NCI-H2107 treated with DMSO at 0.1 percent for 48 hours (cell line): ENCODE measurements at regions not wholly inside any gene's neighbourhood (a gene's known extent, or its start where the extent isn't known, plus 50 kb on each side); places are given as distances from the start of the nearest gene placed in this dataset.

ENCODE experiments used
- DNase-seq: peaks from one replicate; lab custom pipeline; 2025; ENCODE audit not compliant: unreplicated experiment; lab: John Stamatoyannopoulos, UW

DNA sequence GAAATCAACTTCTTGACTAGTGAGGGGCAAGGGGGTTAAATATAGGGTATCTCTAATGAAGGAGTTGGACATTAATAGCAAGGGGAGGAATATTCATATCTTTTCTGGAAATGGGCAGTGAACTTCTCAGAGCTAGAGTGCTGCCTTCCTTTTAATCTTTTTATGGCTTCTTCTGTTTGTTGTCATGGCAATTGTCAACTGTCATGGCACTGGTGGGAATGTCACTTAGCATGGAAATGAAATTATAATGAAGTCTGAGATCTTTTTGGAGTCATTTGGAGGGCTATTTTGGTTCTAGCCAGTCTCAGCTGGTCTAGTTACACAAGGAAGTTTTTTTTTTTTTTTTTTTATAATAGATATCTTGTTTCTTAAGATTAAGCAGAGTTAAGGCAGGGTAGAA, 250.2 kb downstream of the AASDHPPT start:
- DNase-seq = no peak

DNA sequence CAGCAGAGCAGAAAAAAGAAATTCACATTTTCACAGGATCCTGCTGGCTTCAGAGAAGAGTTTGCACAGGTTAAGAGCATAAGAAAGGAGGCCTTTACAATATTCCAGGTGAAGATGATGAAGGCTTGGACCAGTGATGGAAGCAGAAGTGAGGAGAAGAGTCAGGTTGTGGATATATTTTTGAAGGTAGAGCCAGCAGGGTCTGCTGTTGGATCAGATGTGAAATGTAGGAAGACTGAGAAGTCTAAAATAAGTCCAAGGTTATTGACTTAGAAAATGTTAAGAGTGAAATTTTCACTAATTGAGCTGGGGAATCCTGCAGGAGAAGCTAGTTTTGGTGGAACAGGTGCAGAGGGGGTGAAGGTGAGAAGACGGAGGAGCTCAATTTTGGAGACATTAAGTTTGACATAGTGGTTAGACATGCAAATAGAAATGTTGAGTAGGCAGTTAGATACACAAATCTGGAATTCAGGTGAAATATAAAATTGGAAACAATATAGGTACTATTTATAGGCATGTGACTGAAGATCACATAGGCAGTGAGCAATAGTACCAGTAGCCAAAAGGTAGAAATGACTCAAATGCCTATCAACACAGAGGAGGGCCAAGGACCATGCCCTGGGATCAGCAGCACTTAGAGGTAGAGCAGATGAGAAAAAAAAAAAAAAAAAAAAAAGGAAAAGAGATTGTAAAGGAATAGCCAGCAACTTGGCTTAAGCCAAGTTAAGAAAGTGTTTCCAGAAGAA, 252.0 kb downstream of the AASDHPPT start:
- DNase-seq = no peak

DNA sequence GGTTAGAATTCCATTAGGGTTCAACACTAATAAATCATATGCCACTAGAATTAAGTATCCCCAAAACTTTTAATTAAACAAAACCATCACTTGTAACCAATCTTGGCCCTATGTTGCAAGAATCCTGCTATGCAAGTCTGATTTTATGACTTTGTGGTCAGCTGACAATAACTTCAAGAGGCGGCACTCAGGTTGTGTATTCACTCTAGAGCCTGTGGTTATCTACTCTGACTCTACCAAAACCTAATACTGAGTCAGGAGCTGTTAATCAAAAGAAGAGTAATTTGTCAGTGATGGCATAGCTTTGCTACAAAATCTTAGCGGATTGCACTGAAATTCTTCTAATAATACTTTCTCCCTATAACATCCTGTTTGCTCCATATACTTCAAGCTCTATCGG, 253.7 kb downstream of the AASDHPPT start:
- no peak for DNase-seq

DNA sequence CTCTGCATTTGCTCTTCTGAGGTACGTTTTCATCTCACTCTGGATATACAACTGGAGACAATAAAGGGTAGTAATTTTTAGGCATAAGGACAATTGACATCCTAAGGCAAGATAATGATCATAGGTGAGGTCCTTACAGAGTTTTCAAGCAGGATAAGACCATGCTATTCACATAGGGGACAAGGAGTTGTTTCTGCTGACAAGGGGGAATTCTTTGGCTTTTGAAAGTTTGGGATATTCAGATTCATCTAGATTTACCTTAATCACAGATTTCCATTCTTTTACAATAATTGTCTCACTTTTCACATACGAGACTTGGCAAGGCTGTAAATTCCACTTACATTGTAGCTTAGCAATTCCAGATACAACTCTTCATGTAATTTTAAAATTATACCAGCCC, 256.2 kb downstream of the AASDHPPT start:
- DNase-seq = no peak

DNA sequence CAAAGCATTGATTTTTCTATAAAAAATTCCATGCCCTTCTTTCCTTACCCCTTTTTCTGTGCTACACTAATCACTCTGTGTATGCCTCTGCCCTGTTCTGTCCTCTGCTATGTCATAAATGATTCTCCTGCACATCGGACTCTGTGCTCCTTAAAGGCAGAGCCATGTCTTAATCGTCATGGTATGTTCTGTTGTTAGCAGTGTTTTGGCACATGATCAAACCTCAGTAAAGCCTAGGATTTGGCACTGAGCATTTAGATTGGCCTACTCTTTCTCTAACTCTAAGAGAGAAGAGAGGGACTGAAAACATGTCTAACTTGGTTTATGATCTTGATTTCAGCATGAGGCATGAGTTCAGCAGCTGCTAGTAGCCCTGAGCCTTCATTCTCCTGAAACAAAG, 266.9 kb downstream of the AASDHPPT start:
- no peak for DNase-seq

DNA sequence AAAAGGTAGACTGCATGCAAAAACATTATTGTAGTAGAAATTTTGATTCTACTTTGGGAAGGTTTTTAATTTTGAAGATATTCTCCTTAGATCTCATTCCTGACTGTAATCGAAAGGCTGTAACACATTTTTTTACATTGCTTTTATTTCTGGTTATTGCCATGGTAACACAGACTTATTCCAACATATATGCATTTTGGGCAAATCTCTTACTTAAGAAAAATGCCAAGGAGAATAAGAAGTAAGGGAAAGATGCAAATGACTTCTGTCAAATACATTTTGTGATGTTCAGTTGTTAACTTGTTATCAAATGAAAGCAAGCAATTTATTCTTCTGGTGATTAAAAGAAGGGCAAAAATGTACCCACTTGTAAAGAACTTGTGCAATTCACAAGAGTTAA, 267.5 kb downstream of the AASDHPPT start:
- no peak for DNase-seq

DNA sequence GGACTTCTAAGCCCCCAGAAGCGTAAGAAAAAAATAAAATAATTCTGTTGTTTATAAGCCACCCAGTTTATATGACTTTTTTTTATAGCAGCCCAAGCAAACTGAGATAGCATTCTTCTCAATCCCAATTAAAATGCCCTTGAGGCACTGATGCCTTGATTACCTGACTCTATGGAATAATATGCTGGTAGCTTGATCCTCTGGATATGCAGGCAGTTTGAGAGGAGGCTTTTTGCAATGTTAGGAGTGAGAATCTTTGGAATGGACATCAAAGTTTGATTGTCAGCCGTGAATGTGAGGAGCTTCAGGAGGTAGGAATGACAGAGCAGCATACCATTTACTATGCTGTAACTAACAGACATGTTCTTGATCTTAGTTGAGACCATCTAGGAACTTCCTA, 275.6 kb downstream of the AASDHPPT start:
- no peak for DNase-seq

DNA sequence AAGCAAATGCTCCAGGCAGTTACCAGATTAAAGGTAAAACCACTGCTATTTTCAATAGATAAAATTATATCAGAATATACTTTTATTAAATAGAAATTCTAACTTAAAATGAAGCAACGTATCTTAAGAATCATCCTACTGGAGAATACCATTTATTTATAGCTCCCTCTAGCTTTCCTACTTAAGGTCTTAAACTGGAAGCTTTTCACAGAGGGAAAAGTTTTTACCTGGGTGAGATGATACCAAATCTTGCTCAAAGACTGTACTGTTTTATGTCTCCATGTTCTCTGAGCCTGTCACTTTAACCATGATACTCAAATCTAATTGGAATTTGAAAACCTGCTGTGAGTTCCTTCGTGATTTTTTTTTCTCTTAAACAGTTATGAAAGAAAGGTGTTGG, 291.8 kb downstream of the AASDHPPT start:
- no peak for DNase-seq

DNA sequence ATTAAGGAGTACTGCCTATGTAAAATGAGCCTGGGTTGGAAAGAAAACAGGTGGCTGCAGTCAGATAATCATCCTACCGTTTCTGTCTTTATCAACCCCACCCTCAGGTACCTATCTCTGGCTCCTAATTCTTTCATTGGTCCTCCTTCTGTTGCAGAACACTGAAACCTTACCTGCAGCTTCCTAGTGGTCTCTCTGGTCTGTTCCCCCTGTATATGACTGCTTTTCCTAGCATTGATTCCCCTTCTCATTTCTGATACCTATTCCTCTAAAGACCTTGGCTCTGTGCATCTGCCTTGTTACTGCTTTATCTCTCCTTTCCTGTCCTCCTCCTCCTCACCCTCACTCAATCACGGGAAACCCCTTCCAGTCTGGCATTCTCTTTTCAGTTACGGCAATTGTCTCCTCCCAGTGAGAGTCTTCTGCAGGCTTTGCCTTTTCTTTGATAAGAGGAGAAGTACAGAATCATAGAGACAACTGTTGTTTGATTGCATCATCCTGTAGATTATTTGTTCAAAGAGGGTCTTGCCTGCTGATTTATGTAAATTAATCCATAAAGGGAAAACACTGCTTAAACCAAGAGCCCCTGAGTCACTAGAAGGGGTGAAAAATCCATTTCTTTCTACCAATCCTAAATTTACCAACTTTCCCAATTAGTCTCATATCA, 301.2 kb downstream of the AASDHPPT start:
- no peak for DNase-seq

DNA sequence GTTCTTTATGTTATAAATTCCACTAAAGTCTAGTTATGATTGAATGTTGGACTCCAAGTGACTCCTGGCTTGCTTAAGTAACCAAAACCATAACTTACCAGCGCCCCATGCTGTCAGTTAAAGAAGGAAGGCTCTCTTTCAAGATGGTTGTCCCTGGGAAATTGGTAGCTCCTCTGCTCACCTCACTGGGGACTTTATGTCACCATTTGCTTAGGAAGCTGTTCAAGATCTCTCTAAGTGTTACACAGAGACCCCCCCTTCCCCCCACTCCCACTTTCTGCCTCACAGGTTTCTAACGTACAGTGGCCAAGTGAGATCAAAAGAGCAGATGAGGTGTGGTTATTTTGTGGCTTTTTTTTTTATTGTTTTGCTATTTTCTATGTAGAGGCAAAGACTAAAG, 301.8 kb downstream of the AASDHPPT start:
- no peak for DNase-seq

DNA sequence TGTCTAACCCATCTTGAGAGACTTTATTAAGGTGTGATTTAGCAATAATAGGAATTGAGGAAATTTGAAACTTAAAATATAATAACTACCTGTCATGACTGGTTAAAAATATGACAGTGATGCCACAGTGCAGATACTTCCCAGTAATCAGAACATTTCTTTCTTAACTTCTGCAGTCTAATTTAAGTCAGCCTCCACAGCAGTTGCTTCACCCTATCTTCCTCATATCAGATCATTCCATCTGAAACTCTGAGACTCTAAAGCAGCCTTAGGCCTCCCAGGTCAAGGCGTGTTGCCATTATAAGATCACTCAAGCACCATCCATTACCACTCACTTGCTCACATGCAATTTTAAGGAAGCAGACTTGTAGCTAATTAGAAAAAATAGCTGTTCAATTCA, 302.2 kb downstream of the AASDHPPT start:
- DNase-seq = no peak

DNA sequence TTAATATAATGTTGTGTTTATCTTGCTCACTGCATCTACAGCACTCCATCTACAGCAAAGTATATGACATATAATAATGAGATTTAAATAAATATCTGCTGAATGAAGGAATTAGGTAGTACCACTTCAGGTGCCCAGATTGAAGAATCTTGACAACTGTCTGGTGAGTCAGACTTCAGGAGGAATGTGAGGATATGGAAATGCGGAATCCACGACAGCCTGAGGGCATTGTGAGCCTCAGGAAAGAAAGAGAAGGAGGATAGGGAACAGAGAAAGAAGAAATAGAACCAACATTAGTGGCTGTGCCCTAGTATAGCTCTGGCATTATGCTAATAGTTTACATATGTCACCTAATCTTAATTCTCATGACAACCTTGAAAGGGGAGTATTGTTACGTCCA, 304.4 kb downstream of the AASDHPPT start:
- no peak for DNase-seq

DNA sequence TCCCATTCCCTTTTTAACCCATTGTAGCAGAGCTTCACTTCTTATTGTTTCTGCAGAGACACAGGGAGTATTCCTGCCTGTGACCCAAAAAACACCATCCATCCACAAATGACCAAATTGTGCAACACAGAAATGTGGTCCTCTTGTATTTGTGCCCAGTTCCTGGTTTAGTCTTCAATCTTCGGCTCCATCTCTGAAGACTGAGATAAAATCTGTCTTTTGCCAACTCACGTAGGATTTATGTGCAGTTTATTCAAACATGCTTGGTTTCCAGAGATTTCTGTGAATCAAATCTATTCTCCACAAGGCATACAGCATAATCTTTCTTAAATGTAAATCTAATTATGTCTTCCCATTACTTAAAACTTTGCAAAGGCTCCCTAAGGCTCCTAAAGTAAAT, 307.0 kb downstream of the AASDHPPT start:
- DNase-seq = no peak

DNA sequence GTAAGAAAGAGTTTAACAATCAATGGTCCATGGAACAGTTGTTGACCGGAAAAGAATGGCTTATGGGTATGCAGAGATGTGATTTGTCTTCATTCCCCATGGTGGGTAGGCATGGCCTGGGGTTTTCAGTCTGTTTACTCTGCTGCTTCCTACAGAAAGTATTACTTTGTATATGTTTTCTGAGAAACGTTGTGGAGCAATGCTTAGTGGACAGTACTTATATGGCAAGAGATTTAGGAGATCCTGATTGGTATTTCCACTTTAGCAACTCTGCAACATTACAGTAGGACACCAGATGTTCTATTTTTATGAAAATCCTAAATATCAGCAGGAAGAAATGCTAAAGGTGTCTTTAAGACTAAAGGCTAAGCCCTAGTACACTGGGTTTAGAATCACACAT, 309.1 kb downstream of the AASDHPPT start:
- no peak for DNase-seq

DNA sequence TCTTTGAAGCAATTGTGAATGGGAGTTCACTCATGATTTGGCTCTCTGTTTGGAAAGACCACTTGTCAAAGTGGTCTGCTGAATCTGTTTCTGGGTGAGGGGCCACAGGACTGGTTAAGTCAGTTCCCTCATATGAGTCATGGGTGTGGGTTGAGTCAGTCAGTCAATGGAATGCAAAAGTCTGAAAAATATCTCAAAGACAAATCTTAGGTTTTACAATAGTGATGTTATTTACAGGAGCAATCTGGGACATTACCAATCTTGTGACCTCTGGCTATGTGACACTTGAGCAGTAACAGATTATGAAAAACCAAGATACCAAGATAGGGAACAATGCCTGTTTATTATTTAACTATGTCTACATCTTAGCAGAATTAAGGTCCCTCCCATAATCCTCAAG, 311.6 kb downstream of the AASDHPPT start:
- no peak for DNase-seq

DNA sequence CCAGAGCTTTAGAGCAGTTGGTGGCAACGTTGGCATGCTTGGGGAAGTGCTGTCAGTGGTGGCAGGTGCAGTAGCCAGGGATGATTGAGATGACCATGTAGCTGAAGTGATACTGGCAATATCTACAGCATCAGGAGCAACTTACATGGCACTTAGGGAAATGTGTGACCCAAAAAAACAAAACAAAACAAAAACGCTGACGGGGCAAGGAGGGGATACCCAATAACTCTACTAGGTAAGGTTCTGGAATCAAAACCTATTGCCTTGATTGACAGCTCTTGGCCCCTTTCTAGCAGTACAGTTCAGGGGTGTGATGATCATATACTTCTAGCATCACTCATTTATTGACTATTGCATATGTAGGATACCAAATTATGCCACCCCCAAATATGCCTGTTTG, 312.6 kb downstream of the AASDHPPT start:
- DNase-seq = no peak

DNA sequence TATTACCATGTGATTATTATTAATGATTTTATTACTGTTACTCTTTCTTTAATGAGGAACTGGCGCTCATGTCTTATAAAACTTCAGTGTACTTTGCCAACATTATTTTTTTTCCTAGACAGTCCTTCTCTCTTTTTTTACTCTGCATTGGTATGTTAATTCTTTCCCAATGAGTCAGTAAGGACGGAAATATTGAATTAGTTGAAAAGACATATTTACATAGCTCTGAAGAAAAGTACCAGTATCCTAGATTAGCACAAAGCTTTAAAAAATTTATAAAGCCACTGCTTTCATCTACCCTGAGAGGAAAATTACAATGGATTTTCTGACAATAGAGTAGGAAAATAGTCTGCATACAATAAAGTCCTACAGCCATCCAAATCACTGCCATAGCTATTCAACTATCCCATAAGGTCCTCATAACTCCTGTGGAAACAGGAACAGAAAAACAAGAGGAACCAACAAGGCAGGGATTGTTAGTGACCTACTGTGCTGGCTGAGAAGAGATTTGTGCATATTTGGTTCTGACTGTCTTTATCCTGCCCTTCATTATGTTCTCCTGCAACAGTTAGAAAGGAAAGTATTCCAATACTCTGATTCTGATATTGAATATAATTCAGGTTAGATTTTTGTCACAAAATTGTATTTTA, 314.4 kb downstream of the AASDHPPT start:
- no peak for DNase-seq

DNA sequence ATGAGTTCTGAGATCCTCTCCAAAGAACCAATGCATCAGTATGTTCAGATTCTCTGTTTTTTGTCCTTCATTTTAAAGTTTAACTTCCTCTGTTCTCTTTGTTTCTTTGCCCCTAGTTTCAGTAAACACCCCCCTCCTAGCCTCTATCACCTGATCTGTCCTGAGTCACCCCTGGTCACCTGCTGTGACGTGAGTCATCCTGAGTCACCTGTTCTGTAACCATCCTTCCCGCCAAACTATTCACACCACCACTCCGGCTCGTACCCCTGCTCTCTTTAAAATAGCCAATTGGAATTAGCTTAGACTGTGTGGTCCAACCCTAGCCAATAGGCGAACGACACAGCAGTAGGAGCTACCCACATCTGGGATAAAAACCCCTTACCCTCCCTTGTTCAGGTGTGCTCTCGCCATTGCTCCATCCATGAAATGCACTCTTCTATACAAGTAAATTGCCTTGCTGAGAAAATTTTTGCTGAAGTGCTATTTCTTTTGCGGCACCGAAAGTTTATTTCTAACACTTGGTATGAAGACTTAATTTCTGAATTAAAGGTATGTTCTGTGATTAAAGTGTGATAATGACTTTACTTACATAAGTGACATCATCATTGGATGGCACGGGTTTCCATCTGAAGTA, 318.4 kb downstream of the AASDHPPT start:
- DNase-seq = no peak

DNA sequence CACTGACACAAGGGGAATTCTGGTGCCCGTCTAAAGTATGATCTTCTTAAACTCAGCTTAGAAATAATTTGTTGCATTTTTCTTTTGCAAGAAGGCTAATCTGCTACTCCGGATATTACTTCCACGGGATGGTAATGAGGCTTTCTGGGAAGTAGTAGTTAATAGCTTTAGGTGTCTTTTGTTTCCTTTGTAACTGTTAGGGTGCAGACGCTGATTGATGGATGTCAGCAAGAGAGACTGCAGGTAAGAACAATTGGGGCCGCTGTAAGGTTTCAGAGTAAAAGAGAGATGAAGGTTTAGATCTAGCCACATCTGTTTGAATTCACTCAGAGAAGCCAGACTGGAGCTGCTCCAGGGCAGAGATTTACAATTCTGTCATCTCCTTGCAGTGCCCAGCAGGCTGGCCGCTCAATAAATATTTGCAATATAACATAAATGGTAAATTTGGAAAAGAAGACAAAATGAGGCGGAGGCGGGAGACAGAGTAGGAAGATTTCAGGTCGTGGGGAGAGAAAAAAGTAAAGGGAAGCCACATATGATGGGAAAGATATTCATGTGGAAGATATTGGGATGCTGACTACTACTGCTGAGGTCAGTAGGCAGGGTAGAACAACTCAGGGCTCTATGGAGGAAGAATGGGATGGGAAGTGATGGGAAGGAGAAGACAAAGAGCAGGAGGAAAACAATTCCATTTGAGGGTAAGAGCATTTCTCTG, 320.5 kb downstream of the AASDHPPT start:
- no peak for DNase-seq

DNA sequence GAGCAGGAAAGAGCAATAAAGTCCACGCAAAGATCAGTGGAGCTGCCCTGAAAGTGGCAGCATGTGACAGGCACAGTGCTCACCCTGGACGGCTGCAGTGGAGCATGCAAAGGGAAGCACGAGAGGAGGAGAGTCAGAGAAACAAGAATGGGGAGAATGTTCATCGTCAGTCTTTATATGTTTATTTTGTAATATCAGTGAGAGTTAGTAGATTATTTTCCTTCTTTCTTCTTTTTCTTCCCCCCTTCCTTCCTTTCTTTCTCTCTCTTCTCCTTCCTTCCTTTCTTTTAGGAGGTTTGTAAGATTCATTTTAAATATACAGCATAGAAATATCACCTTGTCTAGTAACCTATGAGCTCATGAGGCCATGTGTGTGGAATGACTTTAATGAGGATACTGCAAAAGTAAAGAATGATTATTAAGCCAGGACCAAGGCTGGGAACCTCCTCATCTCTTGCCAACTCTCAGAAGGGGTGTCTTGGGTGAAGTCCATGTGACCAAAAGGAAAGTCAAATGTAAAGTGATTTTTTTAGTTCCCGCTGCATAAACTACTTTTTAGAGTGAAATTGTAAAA, 321.1 kb downstream of the AASDHPPT start:
- DNase-seq = no peak

DNA sequence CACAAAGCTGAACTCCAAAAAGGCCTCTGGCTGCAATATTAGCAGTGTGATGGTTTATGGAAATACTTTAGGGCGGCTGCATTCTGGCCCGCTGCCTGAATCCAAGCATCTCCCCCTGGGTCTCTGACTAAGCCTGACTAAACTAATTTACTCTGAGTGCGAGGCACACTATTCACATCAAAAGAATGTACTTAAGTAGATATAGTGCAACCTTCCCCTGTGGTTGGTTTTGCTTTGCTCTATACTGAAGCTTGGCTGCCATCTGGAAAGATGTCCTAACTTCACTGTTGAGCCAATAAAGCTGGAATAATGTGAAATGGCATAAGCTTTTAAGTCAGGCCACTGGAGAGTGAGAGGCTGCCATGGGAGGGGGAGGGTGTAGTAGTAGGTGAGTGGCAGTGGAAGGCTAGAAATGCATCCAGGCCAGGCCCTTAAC, 321.6 kb downstream of the AASDHPPT start:
- no peak for DNase-seq
